Sigmoid colon (tissue), 4 donors: ENCODE measurements at regions not wholly inside any gene's neighbourhood (a gene's known extent, or its start where the extent isn't known, plus 50 kb on each side); places are given as distances from the start of the nearest gene placed in this dataset.

Experiments used
- CTCF ChIP-seq, 4 experiments: fragments of 450-650 bp in 3 of 4; fragments of 200-600 bp in 1 of 4; IDR thresholded peaks; one replicate each; pipeline ENCODE4 v1.5.1; 2016 to 2019; ENCODE audit warnings: antibody characterized with exemption in 4 of 4, mild to moderate bottlenecking in 3 of 4, moderate library complexity in 2 of 4
- POLR2A ChIP-seq, 2 donors: fragments of 450-650 bp; IDR thresholded peaks; one replicate each; pipeline ENCODE4 v1.6.1; 2016; ENCODE audit warnings: antibody characterized with exemption in 2 of 2, mild to moderate bottlenecking in 2 of 2, moderate library complexity in 2 of 2
- POLR2AphosphoS5 ChIP-seq, 4 donors: sonication (generic); formaldehyde crosslinking; IDR thresholded peaks; one replicate each; pipeline ENCODE4 v1.6.1; 2017; ENCODE audit warnings: antibody characterized with exemption in 4 of 4

DNA sequence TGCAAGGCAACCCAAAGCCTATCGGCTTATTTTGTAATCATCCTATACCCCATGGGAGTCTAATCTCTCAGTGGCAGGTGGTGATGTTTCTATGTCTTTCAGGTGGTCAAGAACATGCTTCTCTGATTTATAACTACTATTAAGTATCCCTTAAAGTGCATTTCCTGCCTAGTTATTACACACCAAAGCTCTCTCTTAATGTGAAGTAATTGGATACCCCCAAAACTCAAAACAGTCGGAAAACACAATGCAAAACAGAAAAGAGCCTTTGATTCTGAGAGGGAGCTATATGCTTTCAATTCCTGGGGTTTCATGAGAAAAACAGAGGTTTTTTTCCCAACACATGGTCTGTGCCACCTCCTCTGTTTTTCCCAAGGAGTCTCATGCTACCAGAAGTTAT, 416.4 kb downstream of the CSNK1G3 start:
- TF ChIP-seq POLR2A (IDR thresholded peaks at IDR 0.05) (no peak), CTCF (IDR thresholded peaks at IDR 0.05) (no peak), POLR2AphosphoS5 (IDR thresholded peaks at IDR 0.05) (no peak)
